NCI-H1105 (cell line): ENCODE measurements at regions not wholly inside any gene's neighbourhood (a gene's known extent, or its start where the extent isn't known, plus 50 kb on each side); places are given as distances from the start of the nearest gene placed in this dataset.

Source experiments
- DNase-seq: peaks from one replicate; lab custom pipeline; 2025; lab: John Stamatoyannopoulos, UW

DNA sequence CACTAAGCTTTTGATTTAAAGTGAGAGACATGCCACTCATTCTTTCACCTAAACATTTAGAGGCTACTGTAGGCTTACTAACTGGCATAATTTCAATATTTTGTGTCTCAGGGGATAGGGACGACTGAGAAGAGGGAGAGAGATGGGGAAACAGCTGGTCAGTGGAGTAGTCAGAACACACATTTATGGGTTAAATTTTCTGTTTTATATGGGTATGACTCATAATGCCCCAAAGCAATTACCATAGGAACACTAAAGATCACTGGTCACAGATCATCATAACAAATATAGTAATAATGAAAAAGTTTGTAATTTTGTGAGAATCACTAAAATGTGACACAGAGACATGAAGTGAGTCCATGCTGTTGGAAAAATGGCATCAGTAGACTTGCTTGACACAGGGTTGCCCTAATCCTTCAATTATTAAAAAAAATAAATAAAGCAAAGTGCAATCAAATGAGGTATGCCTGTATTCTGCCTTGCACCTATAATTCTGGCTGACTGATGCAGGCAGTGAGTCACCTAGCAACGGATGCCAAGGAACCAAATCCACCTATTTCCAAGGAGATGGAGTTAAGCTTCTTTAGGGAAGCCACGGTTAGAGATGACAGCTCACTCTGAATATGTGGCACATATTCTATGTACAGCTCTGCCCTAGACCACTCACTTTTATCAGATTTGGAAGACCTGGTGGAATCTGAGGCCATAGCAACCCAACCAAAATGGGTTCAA is 166.1 kb downstream of the MARCHF11 start:
- DNase-seq: no peak

DNA sequence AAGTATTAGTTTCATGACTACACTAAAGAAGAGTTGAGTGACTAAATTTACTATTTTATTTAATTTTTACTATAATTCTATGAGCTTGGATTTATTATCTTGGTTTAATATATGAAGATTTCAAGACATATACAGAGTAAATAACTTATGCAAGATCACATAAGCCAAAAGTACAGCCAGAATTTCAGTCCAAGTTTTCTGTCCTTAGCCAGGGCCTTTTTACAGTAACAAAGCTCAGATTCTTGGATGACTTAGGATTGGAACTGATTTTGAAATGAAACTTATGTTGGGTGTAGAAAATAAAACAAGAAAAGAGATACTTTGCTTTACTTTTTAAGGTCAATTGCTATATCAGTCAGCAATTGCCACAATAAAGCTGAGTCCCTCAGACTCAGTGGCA is 170.3 kb downstream of the MARCHF11 start:
- no peak for DNase-seq

DNA sequence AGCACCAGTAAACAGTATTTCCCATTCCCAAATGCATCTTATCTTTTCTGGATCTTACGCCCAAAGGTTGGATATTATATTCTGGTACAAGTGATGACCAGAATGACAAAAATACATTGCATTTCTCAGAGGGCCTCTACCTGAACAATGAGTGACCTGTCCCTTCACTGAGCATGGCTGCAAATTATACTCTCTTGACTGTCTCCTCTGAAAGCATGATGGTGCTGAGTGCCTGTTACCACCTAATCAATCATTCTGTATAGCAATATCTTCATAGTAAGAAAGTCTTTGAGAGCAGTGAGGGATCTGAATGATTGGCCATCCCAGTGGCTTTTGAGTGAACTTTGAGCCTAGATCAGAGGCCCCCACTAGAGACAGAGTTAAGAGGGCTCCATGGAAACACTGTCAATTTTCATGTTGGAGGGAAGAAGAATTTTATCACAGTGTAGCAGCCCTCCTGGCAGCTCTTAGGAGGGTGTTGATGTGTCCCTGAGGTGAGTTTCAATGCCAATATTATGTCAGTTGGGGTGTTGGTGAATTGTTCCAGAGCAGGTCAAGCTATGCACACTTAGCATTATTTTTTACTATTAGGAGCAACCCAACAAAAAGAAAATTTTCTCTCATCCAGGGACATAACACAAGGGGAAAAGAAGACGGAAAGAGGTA is 171.7 kb downstream of the MARCHF11 start:
- DNase-seq: no peak

DNA sequence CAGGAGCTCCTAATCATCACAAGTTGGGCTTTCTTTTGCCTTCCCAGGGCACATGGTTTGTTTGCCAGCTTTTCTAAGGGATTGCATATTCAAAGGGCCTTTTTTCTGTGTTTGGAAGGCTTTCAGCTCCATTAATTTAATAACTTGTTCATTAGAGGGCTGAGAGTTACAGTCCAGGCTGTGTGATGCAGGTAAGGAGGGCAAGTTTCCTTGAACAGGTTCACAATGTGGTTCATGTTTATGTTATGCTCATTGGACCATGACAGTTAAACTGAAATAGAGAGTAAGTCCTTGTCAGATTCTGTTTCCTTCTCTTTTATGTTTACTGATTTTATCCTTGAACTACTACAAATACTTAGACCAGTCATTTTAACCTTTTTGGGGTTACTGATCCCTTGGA is 174.4 kb downstream of the MARCHF11 start:
- DNase-seq: no peak

DNA sequence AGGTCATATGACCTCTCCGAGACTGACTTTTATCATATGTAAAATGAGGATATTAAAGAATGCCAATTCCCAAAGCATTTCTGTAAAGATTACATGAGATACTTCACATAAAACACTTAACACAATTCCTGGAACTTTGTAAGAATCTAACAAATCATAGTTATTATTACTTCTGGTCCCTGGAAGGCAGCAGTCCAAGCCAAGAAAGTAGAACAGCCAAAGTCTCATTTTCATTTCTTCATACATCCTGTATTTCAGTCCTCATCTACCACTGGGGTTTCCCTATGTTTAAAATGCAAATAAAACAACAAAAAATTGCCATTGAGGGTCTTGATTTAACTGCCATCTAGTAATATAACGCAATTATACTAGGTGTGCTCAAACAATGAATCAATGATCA is 179.5 kb downstream of the MARCHF11 start:
- DNase-seq: no peak

DNA sequence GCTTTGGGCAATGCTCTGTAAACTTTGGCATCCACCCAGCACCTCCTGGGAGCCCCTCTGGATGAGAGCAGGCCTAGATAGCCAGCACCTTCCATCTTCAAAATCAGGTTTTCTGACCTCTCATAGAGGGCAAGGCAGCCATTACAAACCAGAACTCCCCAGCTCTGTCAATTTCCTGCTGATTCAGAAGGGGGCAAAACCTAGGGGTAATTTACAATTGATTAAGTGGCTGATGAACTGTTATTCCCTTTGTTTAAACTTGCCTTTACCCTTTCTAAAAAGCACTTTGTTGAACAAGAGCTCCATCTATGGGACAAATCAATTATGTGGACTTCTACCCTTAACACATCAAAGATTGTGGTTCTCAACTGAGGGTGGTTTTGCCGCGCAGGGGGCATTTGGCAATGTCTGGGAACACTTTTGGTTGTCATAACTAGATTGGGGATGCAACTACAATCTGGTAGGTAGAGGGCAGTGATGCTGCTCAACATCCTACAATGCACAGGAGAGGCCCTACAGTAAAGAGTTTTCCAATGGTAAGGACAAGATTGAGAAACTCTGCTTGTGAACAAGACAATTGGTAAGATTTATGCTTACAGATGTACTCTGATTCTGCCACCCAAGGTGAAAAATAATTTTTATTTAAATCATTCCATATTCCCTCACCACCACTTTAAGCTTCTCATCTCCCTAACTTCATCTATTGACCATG is 184.1 kb downstream of the MARCHF11 start:
- peak; percentile 21 for DNase-seq

DNA sequence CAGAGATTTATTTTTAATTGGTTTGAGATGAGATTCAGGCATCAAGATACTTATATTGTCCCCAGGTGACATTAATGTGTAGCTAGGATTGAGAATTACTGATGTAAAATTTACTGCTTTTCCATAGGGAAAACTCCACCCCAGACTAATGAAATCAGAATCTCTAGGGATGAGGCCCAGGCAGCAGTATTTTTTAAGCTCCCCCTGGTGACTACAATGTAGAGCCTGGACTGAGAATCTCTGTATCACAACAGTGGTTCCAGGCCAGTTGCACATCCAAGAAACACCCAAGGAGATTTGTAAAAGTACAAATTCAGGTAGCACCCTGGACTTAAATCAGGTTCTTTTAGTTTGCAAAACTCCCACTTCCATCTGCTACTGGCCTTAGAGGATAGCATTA is 185.7 kb downstream of the MARCHF11 start:
- DNase-seq: no peak

DNA sequence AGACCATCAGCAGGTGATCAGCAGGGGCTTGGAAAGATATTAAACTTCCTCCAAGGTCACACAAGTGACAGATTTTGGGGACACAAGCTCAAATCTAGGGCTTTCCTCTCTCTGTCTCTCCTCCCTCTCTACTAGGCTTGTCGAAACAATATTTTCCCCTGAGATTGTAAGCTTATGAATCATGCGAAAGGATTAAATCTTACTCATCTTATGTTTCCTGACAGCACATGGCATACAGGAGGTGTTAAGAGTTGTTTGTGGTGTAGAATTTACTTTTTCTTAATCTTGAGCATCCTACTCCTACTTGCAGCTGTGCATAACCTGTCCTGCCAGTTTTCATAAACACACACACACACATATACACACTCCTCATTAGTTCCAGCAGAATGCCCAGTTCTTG is 186.3 kb downstream of the MARCHF11 start:
- DNase-seq: no peak

DNA sequence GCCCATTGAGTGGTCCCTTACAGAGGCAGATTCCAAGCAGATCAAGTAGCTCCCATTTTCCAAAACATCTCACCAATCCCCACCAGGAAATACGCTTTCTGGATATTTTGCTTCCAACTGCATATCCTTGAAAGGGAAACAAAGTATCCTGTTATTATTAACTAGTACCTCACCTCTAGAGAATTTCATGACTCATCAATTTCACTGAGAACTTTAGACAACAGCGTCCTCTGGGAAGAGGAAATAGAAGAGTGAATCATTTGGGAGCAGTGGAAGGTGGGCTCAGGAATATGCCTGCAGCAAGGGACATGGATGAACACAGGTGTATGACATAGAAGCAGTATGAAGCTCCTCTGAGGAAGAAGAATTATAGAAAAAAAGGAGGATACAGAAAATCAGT is 186.7 kb downstream of the MARCHF11 start:
- no peak for DNase-seq

DNA sequence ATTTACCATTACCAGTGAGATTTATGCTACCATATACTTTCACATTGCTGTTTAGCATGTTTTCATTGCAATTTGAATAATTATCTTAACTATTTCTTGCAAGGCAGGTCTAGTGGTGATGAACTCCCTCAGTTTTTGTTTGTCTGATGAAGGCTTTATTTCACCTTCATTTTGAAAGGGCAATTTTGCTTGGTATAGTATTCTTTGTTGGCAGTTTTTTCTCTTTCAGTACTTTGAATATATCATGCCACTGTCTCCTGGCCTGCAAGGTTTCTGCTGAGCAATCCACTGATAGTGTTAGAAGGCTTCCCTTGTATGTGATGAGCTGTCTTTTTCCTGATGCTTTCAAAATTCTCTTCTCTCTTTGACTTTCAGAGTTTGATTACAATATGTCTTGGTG is 188.0 kb downstream of the MARCHF11 start:
- no peak for DNase-seq
